Liver (tissue), 3 donors: ENCODE measurements at regions not wholly inside any gene's neighbourhood (a gene's known extent, or its start where the extent isn't known, plus 50 kb on each side); places are given as distances from the start of the nearest gene placed in this dataset.

Experiments used
- CTCF ChIP-seq: fragments of 150-350 bp; IDR thresholded peaks from 2 replicates; pipeline ENCODE4 v1.5.1; 2017; ENCODE audit warnings: improper control_type of control experiment, low read depth, low read length; ENCODE audit not compliant: missing input control
- EGR1 ChIP-seq, 2 donors: IDR thresholded peaks; 2 replicates each; pipeline ENCODE4 v1.6.1; 2016 to 2018; ENCODE audit warnings: antibody characterized with exemption in 2 of 2, low read depth in 2 of 2
- JUND ChIP-seq, 2 donors: IDR thresholded peaks; 2 replicates each; pipeline ENCODE4 v1.6.1; 2016; ENCODE audit warnings: antibody characterized with exemption in 2 of 2
- REST ChIP-seq: IDR thresholded peaks from 2 replicates; pipeline ENCODE4 v1.6.1; 2016; ENCODE audit warnings: antibody characterized with exemption, mild to moderate bottlenecking
- TAF1 ChIP-seq: conservative IDR thresholded peaks from 2 replicates; pipeline ENCODE4 v1.6.1; 2016; ENCODE audit warnings: antibody characterized with exemption, mild to moderate bottlenecking
- YY1 ChIP-seq: IDR thresholded peaks from 2 replicates; pipeline ENCODE4 v1.6.1; 2016; ENCODE audit warnings: antibody characterized with exemption, mild to moderate bottlenecking
- TF ChIP-seq, protein P1 (sequence below): IDR thresholded peaks from 2 replicates; pipeline ENCODE4 v1.6.1; 2016; ENCODE audit warnings: antibody characterized with exemption
- TF ChIP-seq, protein P2 (sequence below): IDR thresholded peaks from 2 replicates; pipeline ENCODE4 v1.6.1; 2016; ENCODE audit warnings: antibody characterized with exemption
- donor health status: healthy.
- donor health status: healthy.

GRCh38 chr5:12662545-12663314, 758.5 kb upstream of the CTNND2 start:
- TF ChIP-seq CTCF, result no peak
- TF ChIP-seq TAF1, result no peak
- TF ChIP-seq, protein P1, sequence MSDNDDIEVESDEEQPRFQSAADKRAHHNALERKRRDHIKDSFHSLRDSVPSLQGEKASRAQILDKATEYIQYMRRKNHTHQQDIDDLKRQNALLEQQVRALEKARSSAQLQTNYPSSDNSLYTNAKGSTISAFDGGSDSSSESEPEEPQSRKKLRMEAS, result no peak
- TF ChIP-seq, protein P2, sequence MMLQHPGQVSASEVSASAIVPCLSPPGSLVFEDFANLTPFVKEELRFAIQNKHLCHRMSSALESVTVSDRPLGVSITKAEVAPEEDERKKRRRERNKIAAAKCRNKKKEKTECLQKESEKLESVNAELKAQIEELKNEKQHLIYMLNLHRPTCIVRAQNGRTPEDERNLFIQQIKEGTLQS, result no peak
- TF ChIP-seq REST, result no peak
- TF ChIP-seq YY1, result no peak
- no peak for TF ChIP-seq EGR1 (IDR thresholded peaks at IDR 0.05; ENCODE audit: low read depth in 2 of 2)
- TF ChIP-seq JUND (IDR thresholded peaks at IDR 0.05), result no peak
